OCI-M1 (cell line): ENCODE measurements at regions not wholly inside any gene's neighbourhood (a gene's known extent, or its start where the extent isn't known, plus 50 kb on each side); places are given as distances from the start of the nearest gene placed in this dataset.

Experiments used
- DNase-seq: peaks from one replicate; lab custom pipeline; 2025; lab: John Stamatoyannopoulos, UW

- peak; percentile 12 for DNase-seq
These were observed 484.2 kb downstream of the IRX1 start for GRCh38 chr5:4079831-4080230.

GRCh38 chr5:4080370-4080769, 484.7 kb downstream of the IRX1 start:
- DNase-seq = no peak

- no peak for DNase-seq
These were observed 485.4 kb downstream of the IRX1 start for GRCh38 chr5:4081059-4081458.

- no peak for DNase-seq
These were observed 485.8 kb downstream of the IRX1 start for GRCh38 chr5:4081466-4081865.

- DNase-seq = no peak
These were observed 487.4 kb downstream of the IRX1 start for GRCh38 chr5:4082966-4083564.

GRCh38 chr5:4083591-4084337, 488.1 kb downstream of the IRX1 start:
- DNase-seq = no peak

GRCh38 chr5:4086081-4086480, 490.4 kb downstream of the IRX1 start:
- DNase-seq = no peak

- DNase-seq = no peak
These were observed 491.5 kb downstream of the IRX1 start for GRCh38 chr5:4087110-4087509.

GRCh38 chr5:4089087-4089486, 493.5 kb downstream of the IRX1 start:
- DNase-seq = no peak

- no peak for DNase-seq
These were observed 497.6 kb downstream of the IRX1 start for GRCh38 chr5:4093236-4093635.

GRCh38 chr5:4093970-4094369, 498.3 kb downstream of the IRX1 start:
- no peak for DNase-seq

- DNase-seq = no peak
These were observed 500.4 kb downstream of the IRX1 start for GRCh38 chr5:4095918-4096630.

GRCh38 chr5:4097199-4097598, 501.6 kb downstream of the IRX1 start:
- no peak for DNase-seq

GRCh38 chr5:4098226-4098625, 502.6 kb downstream of the IRX1 start:
- no peak for DNase-seq

- no peak for DNase-seq
These were observed 503.8 kb downstream of the IRX1 start for GRCh38 chr5:4099386-4099785.

- no peak for DNase-seq
These were observed 505.1 kb downstream of the IRX1 start for GRCh38 chr5:4100739-4101138.

GRCh38 chr5:4101189-4101588, 505.6 kb downstream of the IRX1 start:
- DNase-seq = no peak

- DNase-seq = no peak
These were observed 509.4 kb downstream of the IRX1 start for GRCh38 chr5:4104831-4105597.

- no peak for DNase-seq
These were observed 513.1 kb downstream of the IRX1 start for GRCh38 chr5:4108690-4109089.

- peak; percentile 43 for DNase-seq
These were observed 517.8 kb downstream of the IRX1 start for GRCh38 chr5:4113426-4113825.

- DNase-seq = no peak
These were observed 518.3 kb downstream of the IRX1 start for GRCh38 chr5:4113905-4114304.

- no peak for DNase-seq
These were observed 518.8 kb downstream of the IRX1 start for GRCh38 chr5:4114452-4114851.

GRCh38 chr5:4116834-4117233, 521.2 kb downstream of the IRX1 start:
- DNase-seq = no peak
